ENCODE measurements at regions not wholly inside any gene's neighbourhood (a gene's known extent, or its start where the extent isn't known, plus 50 kb on each side); places are given as distances from the start of the nearest gene placed in this dataset.

- TF ChIP-seq CTCF (conservative IDR thresholded peaks at IDR 0.05 in 1 of 2, IDR thresholded peaks at IDR 0.05 in 1 of 2; ENCODE audit: extremely low read depth in 1 of 2, insufficient read depth in 1 of 2, low read depth in 1 of 2, low read length in 2 of 2) (no peak), EZH2 (IDR thresholded peaks at IDR 0.05; ENCODE audit: borderline replicate concordance, low read length) (no peak)
Measured at GRCh38 chr18:68431922-68432198, 283.0 kb downstream of the TMX3 start.

Data from mammary epithelial cell (primary cell).